Pulmonary artery endothelial cell (primary cell): ENCODE measurements at regions not wholly inside any gene's neighbourhood (a gene's known extent, or its start where the extent isn't known, plus 50 kb on each side); places are given as distances from the start of the nearest gene placed in this dataset.
A peak's percentile ranks its signal among the peaks of the same experiment; 100 is the strongest.

Source experiments
- DNase-seq: peaks from one replicate; pipeline ENCODE4 v3.0.0-alpha.2; 2011; ENCODE audit warnings: low read depth, low spot score

- DNase-seq, result no peak
Observed at GRCh38 chr7:116417593-116418345, 81.8 kb upstream of the CAV2 start.

DNA sequence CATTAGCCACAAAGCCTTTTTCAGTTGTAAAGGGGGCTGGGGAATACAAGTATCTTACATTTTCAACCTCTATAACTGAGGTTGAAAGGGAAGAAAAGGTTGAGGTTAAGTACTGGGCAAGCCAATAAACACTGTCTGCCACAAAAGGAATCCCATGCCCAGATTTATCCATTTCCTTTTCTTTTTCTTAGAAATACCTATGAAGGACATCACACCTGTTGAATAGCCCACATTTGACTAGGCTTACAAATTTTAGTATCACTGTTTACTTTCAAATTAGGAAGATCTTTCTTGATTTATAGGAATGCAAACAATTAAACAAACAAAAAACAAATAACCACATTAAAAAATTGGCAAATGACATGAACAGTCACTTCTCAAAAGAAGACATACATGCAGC, 81.0 kb upstream of the CAV2 start:
- DNase-seq, result no peak

GRCh38 chr7:116420003-116420402, 79.5 kb upstream of the CAV2 start:
- DNase-seq, result no peak

GRCh38 chr7:116421298-116421697, 78.2 kb upstream of the CAV2 start:
- DNase-seq, result no peak

DNA sequence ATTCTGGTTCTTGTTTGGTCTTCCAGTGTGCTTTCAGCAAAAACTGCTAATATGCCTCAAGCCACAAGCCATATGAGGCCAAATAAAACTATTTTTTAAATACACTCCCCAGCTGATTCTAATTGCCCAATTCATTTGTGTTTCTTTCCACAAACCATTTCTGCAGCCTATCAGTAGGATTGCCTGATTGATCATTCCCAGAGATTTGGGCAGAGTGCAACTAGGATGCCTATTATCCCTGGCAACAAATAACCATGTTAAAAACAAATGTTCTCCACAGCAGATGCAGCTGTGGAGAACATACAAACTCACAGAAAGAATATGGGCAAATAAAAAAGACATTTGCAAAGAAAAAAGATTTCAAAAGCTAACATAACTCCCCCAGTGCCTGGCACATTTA, 76.9 kb upstream of the CAV2 start:
- DNase-seq, result no peak

- DNase-seq, result no peak
Observed at GRCh38 chr7:116423499-116423898, 76.0 kb upstream of the CAV2 start.

DNA sequence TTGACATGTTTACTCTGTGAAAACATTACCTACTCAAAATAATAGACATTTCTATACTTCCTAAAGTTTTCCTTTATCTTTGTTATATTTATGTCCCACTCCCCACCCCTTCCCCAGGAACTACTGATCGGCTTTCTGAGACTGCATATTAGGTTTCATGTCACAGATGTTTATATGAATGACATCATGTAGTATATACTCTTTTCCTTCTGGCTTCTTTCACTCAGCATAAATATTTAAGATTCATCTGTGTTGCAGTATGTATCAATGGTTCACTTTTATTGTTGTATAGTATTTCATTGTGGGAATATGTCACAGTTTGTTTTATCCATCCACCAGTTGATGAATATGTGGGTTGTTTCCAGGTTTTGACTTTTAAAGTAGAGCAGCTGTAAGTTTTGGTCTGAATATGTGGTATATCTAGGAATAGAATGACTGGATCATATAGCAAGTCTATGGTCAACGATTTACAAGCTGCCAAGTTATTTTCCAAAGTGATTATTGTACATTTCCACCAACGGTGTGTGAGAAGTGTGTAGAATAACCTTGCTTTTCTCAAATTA, 73.8 kb upstream of the CAV2 start:
- no peak for DNase-seq

- DNase-seq, result peak; percentile 91
Observed at GRCh38 chr7:116426428-116427156, 72.9 kb upstream of the CAV2 start.

GRCh38 chr7:116429986-116430619, 69.4 kb upstream of the CAV2 start:
- DNase-seq, result no peak

GRCh38 chr7:116431787-116432526, 67.6 kb upstream of the CAV2 start:
- DNase-seq, result no peak

DNA sequence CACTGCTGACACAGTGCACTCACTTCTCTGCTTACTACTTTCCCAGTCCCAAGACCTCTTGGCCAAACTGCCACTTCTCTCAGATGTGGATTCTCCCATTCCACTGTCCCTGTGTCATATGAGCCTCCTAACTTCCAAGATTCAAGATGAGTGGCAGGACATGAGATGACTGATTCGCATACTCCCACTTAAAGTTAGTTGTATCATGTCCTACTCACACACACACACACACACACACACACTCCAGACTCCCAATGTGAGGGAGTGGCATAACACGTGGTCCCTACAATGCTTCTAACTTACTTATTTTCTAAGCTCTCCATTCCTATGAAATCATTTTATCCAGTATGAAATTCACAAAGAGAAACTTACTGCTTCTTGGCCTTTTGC, 67.0 kb upstream of the CAV2 start:
- no peak for DNase-seq

GRCh38 chr7:116433246-116433645, 66.3 kb upstream of the CAV2 start:
- DNase-seq, result no peak

- DNase-seq, result no peak
Observed at GRCh38 chr7:116434820-116435341, 64.7 kb upstream of the CAV2 start.

GRCh38 chr7:116436305-116436826, 63.2 kb upstream of the CAV2 start:
- no peak for DNase-seq

GRCh38 chr7:116438267-116438666, 61.3 kb upstream of the CAV2 start:
- no peak for DNase-seq

DNA sequence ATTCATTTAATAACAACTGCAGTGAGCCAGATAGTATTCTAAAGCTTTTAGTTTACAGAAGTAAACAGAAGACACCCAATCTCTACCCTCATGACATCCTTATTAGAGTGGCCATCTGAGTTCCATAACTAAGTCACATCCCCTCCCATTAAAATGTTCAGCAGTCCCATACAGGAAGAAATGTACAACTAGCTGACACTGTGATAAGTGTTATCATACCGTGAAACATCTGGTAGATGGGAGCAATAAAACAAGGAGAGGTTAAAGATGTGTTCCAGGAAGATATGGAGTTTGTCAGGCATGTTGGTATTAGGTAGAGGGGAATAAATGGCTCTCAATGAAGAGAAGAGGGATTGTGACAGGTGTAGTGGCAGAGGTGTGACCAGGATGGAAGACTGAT, 60.5 kb upstream of the CAV2 start:
- no peak for DNase-seq

- no peak for DNase-seq
Observed at GRCh38 chr7:116439841-116440549, 59.5 kb upstream of the CAV2 start.

DNA sequence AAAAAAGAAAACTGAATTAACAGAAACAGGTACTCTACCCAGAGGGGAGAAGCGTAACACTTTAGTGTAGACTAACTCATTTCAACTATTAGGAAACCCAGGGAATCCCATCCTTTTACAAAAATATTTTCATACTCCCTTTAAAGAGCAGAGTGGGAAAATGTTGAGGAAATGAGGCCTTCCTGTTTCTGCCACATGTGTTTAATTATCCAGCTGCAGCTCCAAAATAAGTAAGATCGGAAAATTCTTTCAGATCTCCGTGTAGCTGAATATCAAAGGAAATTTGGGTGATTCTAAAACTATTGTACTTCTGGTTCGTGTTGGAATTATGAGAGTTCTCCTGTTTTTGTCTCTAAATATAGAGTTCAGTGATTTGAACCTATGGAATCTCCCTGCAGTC, 58.0 kb upstream of the CAV2 start:
- peak; percentile 63 for DNase-seq

GRCh38 chr7:116443101-116443523, 56.4 kb upstream of the CAV2 start:
- DNase-seq, result peak; percentile 91

DNA sequence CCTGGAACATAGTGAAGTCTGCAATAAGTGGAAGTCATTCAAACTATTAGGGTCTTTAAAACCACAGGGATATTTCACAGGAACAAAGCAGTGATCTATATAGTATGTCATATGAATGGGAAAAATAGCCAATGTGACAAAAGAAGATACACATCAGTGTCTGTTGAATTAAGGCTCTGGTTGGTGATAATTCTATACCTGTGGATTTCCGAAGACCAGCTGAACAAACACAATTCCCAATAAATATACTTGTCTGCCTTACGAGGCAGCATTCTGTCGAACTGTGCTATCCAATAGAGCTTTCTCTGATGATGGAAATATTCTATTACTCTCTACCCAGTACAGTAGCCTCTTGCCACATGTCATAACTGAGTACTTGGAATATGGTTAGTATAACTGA, 55.9 kb upstream of the CAV2 start:
- DNase-seq, result no peak
